Activated CD4-positive, CD25-positive, alpha-beta regulatory T cell treated with anti-CD3 and anti-CD28 coated beads, Interleukin-2, amount 50 U/mL, for 24 hours (primary cell): ENCODE measurements at regions not wholly inside any gene's neighbourhood (a gene's known extent, or its start where the extent isn't known, plus 50 kb on each side); places are given as distances from the start of the nearest gene placed in this dataset.
A peak's percentile ranks its signal among the peaks of the same experiment; 100 is the strongest.
"Not testable (repeated sequence)": the region's sequence is repeated elsewhere in the genome, so short reads cannot be mapped to it uniquely, and the experiment has no call there.

Source experiments
- ATAC-seq, 2 donors: fragments of 150-1000 bp; cut with Tn5 transposase; one replicate each; pipeline ENCODE4 v1.10.0; 2021; ENCODE audit warnings: mild to moderate bottlenecking in 1 of 2, moderate library complexity in 1 of 2

DNA sequence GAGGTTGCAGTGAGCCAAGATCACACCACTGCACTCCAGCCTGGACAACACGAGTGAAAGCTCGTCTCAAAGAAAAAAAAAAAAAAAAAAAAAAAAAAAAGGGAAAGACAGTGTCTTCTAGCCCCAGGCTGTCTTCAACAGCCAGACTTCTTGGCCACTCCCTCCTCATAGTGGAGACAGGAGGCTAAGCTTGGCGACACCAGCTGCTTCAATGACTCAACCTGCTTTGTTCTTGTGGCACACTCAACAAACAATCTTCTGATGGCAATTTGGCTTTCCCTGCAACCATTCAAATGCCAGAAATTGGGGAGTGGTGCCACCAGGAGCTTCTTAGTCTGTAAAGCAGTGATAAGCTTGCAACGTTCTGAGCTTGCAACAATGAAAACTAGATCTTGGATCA lies 290.4 kb upstream of the DYNLRB2 start:
- no peak for ATAC-seq

DNA sequence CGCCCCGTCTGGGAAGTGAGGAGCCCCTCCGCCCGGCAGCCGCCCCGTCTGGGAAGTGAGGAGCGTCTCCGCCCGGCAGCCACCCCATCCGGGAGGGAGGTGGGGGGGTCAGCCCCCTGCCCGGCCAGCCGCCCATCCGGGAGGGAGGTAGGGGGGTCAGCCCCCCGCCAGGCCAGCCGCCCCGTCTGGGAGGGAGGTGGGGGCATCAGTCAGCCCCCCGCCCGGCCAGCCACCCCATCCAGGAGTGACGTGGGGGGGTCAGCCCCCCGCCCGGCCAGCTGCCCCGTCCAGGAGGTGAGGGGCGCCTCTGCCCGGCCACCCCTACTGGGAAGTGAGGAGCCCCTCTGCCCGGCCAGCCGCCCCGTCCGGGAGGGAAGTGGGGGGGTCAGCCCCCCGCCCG lies 297.5 kb upstream of the DYNLRB2 start:
- ATAC-seq: not testable (repeated sequence)

DNA sequence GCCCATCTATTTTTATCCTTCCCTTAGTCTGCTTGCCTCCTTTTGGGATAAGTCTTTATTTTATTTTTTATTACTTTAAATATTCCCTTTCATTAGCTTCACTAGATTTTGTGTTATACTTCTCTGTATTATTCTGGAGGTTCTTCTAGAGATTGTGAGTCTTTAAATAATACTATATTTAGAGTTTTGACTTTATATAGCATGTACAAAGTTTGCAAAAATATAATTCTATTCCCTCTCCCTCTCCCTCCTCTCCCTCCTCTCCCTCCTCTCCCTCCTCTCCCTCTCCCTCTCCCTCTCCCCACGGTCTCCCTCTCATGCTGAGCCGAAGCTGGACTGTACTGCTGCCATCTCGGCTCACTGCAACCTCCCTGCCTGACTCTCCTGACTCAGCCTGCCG lies 298.5 kb upstream of the DYNLRB2 start:
- ATAC-seq: not testable (repeated sequence)

DNA sequence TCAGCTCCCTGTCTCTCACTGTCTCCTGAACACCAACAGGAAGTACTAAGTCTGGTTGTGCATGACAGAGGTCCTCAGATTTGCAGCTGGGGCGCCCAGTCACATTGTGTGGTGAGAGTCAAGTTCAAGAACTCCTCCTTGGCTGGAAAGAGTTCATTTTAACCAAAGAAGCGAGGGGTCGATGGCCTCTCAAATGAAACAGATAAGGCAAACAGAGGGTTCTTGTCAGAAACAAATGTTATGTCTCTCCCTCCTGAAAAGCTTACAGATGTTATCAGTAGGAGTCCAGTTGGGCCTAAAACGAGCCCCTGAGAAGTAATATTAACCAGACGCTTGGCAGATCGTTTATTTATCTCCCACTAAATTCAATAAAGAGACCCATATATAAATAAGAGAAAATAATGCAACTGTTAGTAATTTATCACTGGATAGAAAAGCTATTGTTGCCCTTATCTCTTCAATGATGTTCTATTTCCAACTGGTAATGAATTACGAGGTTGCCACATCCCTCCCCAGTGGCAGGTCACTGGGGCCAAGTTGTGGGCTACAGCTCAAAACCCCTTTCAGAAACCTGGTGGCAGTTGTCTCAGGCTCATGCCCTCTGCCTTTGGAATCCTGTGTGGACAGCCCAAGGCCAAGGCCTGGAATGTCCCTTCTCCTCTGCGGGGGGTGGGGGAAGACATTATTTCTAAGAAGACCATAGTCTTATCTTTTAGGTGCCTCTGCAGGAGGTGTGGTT lies 307.5 kb upstream of the DYNLRB2 start:
- ATAC-seq: no peak

DNA sequence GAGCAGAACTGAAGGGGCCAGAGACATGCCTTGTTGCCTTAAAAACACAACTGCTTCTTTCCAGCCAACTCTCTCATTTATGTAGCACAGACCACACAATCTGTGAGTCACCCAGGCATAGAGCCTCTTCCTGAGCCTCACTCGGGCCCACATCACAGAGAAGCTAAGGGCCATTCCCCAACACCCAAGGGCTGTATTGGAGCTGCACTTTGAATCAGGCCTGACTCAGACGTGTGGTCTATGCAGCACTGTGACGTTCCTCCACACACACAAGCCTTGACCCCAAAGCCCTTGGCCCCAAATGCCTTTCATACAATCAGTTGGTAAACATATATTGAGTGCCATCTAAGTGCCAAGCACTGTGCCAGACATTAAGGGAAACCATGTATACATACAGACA lies 308.9 kb upstream of the DYNLRB2 start:
- peak in 1 of 2 donors; percentile 69 for ATAC-seq

DNA sequence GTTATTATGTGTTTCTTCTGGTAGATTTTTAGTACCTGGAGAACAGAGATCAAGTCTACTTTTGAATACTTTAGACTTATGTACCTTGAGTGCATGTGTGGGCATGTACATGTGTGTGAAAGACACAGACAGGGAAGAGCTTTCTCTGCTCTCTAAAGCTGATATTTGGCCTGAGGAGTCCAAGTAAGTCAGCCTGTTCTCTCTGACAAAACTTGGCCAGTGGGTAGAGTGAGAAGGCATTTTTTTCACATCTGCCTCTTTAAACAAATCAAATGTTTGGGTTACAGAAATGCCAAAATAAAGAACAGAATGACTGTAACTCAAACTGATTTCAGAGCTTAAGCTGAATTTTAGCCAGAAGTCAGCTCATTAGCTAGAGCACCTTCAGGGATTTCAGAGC lies 309.7 kb upstream of the DYNLRB2 start:
- ATAC-seq: no peak

DNA sequence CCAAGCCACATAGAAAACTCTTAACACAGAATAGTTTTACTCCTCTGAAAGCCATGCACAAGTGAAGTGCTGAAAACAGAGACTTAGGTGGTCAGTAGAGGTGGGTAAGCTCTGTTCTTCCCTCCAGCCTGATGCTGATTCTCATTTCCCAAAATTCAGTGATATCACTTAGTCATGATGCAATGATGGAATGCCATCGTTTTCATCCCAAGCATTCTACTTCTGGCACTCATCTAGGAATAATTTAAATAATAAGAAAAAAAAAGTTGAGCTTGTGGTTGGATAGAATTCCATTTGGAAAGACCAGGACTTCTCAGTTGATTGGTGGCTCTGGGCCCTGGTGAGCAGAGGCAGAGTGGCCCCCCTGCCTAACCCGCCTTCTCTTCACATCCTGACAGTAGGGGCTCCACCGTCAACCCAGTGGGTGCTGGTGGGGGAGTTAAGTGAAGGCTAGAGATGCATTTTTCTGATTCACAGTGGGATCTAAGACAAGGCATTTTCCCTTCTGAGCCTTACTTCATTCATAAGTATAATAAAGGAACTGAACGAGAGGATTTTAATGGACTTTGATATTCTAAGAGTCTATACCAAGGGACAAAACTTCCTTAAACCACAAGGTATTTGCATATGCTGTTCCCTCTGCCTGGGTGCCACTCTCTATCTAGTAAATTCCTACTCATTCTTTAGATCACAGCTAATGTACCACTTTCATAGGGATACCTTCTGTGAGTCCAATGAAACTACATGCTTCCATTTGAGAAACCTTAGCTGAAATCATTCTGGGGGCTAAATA lies 310.3 kb upstream of the DYNLRB2 start:
- no peak for ATAC-seq

DNA sequence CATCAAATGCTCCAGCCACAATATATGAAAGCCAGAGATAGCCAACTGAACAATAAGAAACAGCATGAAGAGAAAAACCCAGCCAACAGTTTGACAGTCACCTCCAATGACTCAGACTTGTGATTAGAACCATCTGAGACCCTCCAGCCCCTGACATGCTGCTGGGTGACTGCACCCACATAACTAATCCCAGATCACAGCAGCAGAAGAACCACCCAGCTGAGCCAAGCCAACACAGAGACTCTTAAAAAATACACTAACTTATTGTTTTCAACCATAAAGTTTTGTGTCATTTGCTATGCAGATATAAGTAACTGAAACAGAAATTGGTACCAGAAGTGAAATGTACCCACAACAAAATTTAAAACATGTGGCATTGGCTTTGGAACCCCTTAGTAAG lies 314.3 kb upstream of the DYNLRB2 start:
- ATAC-seq: no peak

DNA sequence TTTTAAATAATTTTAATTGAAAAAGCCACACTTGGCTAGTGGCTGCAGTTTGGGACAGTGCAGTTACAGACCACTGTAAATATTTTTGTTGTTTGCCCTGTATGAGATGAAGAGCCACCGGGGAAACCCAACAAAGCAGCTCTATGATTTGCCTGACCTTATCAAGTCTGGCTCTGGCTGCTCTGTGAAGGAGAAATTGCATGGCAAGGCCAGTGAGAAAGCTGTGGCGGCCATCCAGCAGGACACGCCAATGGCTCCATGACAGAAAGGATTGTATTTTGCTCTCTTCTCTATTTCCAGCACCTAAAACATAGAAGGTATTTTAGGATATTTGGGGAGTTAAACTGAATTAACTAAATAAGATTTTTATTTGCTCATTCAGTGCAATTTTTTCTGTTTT lies 330.0 kb upstream of the DYNLRB2 start:
- no peak for ATAC-seq

DNA sequence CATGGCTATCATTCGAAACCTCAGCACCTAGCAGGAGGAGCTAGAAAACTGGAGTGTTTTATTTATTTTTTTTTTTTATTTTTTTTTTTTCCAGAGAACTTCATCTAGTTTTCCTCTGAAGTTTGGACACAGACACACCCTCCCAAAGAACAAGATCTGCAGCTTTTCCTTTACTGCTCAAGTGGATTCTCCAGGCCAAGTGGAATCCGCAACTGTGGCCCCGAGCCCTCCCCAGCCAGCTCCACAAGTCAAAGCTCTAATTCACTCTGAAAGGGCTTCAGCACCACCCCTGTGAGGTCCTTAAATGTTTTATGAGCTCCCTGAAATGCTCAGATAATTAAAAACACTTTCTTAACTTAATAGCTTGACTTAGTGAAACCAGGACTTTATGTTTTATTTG lies 332.1 kb upstream of the DYNLRB2 start:
- ATAC-seq: no peak

DNA sequence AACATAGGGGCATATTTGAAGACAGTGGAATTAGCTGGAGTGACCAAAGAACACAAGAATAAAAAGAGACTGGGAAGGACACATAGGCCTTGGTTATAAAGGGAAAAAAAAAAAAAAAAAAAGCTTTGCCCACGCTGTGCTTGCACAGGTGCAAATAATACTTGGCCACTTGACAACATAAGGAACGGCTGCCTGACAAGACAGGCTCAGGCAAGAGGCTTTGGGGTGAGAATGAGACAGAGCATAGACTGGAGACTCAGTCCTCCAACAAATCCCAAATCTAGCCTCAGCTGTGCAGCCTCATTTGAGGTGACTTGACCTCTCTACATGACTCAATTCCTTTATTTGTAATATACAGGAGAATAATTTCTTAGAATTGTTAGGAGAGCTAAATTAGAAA lies 332.8 kb upstream of the DYNLRB2 start:
- ATAC-seq: no peak

DNA sequence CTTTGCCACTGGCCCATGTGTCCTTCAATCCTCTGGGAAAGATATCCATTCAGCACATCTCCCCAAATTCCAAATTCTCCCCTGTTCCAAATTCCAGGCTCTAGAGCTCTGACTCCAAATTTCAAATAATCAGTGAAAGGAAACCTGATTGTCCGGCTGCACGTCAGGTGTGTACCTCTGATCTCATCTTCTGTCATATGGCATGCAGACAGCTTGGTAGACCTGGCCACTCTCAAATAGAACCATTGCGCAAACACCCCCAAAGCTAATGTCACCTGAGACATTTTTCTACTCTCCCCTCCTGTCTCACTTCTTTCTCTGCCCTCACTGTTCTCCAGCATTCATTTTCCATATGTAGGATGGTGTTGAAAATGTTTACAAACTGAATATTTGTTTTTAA lies 337.0 kb upstream of the DYNLRB2 start:
- no peak for ATAC-seq

DNA sequence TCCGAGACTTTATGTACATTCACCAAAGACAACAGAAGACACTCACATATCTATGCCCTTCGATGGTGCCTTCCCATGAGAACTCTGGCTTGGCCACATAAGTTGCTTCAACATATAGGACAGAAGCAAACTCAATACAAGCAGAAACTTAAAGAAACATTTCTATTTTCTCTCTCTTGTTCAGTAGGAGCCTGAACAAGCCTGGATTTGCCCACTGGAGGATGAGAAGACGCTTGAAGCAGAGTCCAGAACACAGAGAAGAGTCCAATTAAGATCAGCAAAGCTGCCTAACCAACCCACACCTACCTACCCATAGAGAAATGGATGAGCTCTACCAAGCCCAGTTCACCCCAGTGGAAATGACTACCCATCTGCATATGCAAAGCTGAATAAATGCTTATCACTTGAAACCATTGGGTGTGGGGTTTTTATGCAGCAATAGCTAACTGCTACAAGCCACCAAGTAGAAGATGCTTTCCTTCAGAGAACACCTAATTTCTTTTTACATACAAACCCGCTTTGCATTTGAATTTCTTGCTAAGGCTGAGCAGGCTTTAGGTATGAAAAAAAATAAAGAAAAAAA lies 337.9 kb upstream of the DYNLRB2 start:
- no peak for ATAC-seq

DNA sequence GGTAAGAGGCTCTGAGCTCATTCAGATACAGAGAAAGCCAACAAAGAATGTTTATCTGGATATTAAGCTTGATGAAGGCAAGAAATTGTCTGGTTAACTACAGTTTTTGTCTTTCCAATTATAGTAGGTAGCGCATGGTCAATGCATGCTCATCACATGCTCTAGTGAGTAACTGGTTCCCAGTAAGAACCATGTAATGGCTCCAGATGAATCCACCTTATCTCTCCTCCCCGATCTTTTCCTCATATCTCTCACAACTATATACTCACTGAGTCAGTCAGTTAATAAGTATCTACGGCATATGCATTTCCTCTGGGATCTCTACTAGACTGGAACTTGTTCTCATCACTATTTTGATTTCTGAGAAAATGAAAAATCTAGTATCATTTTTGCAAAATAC lies 340.7 kb upstream of the DYNLRB2 start:
- no peak for ATAC-seq

DNA sequence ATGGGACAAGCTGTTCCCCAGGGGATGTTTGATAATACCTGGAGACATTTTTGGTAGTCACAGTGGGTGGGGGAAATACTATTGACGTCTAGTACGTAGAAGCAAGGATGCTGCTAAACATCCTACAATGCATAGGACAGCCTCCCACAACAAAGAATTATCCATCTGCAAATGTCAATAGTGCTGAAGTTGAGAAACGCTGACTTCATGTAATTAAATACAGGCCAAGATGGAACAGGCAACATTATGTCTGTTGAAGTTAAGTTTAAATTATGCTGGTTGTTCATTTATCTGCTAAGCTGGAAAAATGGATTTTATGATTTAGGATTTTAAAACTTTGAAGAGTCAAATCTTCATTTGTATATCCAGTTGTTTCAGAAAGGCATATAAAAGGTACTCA lies 341.2 kb upstream of the DYNLRB2 start:
- no peak for ATAC-seq

DNA sequence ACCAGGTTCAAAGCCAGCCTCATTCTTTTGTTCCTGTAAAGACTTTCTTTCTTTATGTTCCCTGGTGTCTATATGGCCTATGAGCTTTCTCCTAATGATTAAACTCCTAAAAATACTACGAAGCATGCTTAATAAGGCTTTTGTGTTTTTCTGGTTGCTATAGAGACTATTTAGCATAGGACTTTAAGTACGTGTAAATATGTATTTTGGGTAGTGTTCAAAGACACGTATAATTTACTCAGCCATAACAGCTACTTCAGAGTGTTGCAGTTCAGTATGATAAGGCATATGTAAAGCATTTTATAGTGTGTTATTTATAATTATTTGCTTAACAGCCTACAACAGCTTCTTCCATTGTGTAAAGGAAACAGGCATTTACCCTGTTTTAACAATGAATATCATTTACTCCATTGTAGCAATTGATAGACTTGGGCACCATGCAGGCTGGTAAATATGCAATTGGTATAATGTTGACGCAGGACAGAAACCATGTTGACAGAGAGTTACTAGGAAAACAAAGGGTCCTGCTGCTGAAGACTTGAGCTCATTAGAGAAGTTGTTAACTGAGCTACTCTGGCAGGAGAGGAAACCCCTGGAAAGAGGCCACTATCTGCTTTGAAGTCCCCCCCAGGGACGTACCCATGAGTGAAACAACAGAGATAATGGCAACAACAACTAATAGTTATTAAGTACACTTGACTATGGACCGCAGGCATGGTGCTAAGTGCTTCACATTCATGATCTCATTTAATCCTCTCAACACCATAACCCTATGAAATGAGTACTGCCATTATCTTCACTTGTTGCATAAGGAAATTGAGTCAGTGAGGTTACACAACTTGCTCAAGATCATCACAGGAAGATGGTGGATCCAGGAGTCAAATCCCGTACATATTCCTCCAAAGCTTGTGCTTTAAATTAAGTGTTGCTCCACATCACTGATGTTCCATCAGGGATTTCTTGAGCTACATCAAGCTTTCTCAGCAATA lies 342.2 kb upstream of the DYNLRB2 start:
- no peak for ATAC-seq

DNA sequence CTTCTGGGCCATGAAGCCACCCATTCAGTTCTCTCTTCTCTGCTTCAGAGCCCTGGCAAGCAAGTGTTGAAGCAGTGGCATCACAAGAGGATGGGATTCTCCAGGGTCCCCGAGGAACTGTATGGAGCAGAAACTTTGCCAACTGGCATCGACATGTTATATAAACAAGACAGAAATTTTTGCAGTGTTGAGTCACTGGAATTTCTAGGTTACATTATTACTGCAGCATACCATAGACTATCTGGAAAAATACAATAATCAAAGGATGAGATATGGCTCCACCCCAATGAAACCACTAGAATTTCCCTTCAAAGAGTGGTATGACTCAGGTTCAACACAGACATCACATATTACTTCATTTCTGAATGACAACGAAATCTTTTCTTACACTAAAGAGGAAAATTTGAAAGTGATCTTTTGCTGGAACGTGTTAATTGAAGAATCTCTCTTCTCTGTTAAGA lies 343.0 kb upstream of the DYNLRB2 start:
- ATAC-seq: peak; percentile 41 to 65

DNA sequence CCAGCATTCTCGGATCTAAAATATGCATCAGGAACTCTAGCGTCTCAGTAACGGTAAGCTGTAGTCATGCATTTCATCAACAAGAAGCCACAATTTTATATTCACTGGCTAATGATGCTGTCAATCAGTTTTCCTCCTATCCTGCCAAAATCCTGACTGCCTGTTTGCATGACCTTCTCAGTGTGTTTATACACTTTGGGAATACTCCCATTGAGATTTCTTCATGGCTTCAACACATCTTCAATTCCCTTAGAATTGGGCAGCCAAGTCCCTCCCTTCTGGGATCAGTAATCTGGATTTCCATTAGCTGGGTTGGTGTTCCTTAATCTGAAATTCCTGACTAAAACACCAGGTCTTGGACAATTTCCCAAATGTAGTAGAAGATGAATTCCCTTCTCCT lies 348.9 kb upstream of the DYNLRB2 start:
- no peak for ATAC-seq

DNA sequence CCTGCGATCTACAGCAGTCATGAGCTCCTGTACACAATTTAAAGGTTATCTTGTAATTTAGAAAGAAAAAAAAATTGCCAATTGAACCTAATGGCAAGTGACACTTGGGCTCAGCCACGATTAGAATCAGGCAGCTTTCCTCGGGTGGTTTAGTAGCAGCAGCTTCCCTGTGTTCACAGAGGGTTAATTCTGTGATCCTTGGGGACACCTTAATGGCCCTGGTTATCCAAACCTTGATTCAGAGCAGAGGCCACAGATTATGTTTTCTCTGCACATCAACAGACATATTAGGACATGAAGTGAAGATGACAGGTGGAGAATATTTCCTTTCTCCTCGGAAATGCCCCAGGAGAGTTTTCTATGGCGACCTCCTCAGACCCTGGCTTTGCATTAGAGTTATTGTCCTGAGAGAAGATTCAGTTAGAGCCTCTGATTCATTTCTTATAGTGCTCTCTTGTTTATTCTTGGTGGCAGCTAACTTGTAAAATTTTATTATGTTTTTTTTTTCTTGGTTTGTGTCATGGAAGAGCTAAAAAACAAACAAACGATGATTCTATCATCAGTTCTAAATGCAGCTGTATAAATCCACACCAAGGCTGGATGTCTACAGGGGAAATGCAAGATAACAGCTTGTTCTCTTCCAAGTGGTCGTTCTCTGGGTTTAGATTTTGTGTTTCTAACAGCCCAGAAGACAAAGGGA lies 351.2 kb upstream of the DYNLRB2 start:
- no peak for ATAC-seq

DNA sequence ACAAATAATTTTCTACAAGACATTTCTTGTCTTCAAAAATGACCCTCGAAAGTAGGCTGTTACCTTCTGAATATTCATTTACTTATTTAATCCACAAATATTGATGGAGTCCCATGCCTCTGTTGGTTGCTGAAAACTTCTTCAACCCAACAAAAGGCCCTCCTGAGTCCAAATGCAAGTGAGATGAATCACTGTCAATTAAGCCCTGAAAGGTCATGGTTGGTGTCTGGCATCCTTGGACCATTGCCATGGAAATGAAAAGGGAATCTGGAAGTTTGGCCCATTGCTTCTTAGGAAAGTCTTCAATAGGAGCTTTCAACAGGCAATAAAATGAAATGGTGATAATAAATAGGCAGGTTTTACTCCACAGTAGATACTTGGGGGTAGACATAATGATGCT lies 364.7 kb upstream of the DYNLRB2 start:
- ATAC-seq: no peak

DNA sequence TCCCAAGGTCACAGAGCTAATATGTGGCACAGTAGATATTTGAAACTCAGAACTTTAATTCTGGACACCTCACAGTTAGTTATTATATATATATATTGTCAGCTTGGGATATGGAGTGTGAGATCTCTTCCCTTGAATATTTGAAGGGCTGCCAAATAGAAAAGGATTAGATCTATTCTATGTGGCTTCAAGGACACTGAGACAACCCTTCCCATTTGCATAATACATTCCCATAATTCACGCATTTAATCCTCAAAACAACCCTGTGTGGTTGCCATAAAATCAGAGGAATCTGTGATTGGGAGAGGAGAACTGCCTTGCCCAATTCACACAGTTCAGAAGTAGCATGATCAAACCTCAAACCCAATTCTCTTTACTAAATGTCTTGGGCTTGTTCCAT lies 365.8 kb upstream of the DYNLRB2 start:
- no peak for ATAC-seq

DNA sequence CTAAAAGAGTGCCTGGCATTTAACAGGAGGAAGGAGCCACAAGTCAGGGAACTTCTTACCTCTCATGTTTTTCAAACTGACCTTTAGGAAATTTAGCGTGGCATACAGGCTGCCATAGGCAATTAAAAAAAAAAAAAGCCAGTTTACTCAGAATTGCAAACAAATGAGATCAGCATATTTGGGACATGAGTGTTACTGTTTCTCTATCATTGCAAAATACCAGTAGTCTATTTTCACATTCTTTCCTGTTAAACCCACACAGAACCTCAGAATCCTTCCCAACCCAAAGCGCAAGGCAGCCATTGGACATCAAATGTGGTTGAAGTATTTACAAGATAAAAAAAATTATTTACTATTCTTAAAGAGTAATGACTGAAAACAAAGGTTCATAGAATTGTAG lies 366.4 kb upstream of the DYNLRB2 start:
- no peak for ATAC-seq
